RPMI7951 (cell line): ENCODE measurements at regions not wholly inside any gene's neighbourhood (a gene's known extent, or its start where the extent isn't known, plus 50 kb on each side); places are given as distances from the start of the nearest gene placed in this dataset.

Experiments used
- DNase-seq: peaks from one replicate; pipeline ENCODE4 v3.0.0-alpha.2; 2012; ENCODE audit warnings: low read depth

- no peak for DNase-seq
These were observed 136.1 kb downstream of the PAPOLA start for GRCh38 chr14:96638041-96638855.

GRCh38 chr14:96639550-96639949 lies 137.4 kb downstream of the PAPOLA start:
- DNase-seq = no peak

GRCh38 chr14:96648506-96649326 lies 146.5 kb downstream of the PAPOLA start:
- DNase-seq = no peak

- no peak for DNase-seq
These were observed 147.1 kb downstream of the PAPOLA start for GRCh38 chr14:96649327-96649601.

- no peak for DNase-seq
These were observed 143.6 kb upstream of the VRK1 start for GRCh38 chr14:96653597-96653996.

- no peak for DNase-seq
These were observed 138.6 kb upstream of the VRK1 start for GRCh38 chr14:96658611-96659010.

GRCh38 chr14:96660123-96660522 lies 137.1 kb upstream of the VRK1 start:
- DNase-seq = no peak

GRCh38 chr14:96660667-96661066 lies 136.5 kb upstream of the VRK1 start:
- DNase-seq = no peak

GRCh38 chr14:96661244-96661969 lies 135.8 kb upstream of the VRK1 start:
- DNase-seq = no peak

GRCh38 chr14:96662116-96662970 lies 134.8 kb upstream of the VRK1 start:
- no peak for DNase-seq

GRCh38 chr14:96663076-96663475 lies 134.1 kb upstream of the VRK1 start:
- no peak for DNase-seq

GRCh38 chr14:96663491-96664067 lies 133.6 kb upstream of the VRK1 start:
- peak; percentile 14 for DNase-seq

- no peak for DNase-seq
These were observed 131.1 kb upstream of the VRK1 start for GRCh38 chr14:96666088-96666487.

- DNase-seq = no peak
These were observed 126.8 kb upstream of the VRK1 start for GRCh38 chr14:96670391-96670790.

GRCh38 chr14:96671218-96671617 lies 126.0 kb upstream of the VRK1 start:
- no peak for DNase-seq

- DNase-seq = no peak
These were observed 123.5 kb upstream of the VRK1 start for GRCh38 chr14:96673706-96674105.

- DNase-seq = no peak
These were observed 123.1 kb upstream of the VRK1 start for GRCh38 chr14:96674121-96674520.

GRCh38 chr14:96676166-96676565 lies 121.0 kb upstream of the VRK1 start:
- peak; percentile 13 for DNase-seq

- DNase-seq = peak; percentile 46
These were observed 115.4 kb upstream of the VRK1 start for GRCh38 chr14:96681829-96682228.

- no peak for DNase-seq
These were observed 114.8 kb upstream of the VRK1 start for GRCh38 chr14:96682401-96682800.

GRCh38 chr14:96683562-96684289 lies 113.5 kb upstream of the VRK1 start:
- DNase-seq = peak; percentile 21
